GM18520 (cell line): ENCODE measurements at regions not wholly inside any gene's neighbourhood (a gene's known extent, or its start where the extent isn't known, plus 50 kb on each side); places are given as distances from the start of the nearest gene placed in this dataset.

Source experiments
- ATAC-seq: cut with Tn5 transposase; IDR thresholded peaks from one replicate; pipeline ENCODE4 v1.9.1; 2021; ENCODE audit not compliant: unreplicated experiment

DNA sequence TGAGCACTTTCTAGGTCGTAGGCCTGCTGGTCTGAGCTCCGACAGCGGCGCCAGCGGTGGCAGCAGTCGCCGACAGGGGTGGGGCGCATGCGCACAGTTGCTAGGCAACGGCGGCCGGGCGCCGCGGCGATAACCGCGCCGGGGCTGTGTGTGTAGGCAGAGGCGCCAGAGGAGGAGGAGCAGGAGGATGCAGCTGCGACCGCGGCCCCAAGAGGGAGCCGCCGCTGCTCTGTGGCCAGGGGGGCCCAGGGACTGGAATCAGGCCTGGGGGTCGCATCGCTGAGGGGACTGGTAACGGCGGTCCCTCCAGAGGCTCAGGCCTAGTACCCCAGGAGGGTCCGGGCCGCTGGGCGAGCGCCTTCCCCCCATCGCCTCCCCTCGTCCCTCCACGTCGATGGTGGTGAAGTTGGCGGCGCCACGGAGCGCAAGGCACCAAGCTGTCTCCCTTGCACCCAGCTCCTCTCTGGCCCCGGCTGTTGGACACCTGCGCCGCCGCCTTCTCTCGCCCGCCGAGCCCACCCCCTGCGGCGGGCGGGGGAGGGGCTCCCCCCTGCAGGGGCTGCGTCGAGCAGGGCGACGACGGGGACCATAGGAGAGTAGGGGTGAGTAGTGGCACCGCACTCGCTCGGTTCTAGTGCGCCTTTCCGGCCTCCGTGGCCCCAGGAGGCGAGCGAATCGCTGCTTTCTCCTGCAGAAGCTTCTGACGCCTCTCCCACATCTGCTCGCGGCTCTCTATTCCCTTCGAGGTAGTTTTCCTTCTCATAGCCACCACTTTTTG, 58.6 kb upstream of the ZC4H2 start, which contains the start of gene ZC3H12B:
Gene ZC3H12B (plus strand): TSS at position 159 of the 778 bp plus-strand sequence.
- peak; percentile 91 for ATAC-seq

DNA sequence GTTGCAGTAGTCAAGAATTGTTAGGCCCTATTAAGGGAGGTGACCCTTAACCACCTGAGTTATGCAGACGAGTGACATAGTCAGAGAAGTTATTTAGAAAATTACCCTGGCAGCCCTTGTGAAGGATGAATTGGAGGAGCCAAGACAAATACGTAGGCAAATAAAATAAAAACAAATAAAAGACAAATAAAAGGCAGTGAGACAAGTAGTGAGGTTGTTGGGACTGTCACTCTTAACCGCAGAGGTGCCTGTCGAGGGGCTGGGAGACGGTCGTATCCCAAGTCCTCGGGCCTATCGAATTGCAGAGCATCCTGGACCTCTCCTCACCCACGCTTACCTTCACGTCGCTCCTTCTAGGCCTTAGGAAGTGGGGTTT, 58.0 kb upstream of the ZC4H2 start:
- no peak for ATAC-seq
